Daoy (cell line): ENCODE measurements at regions not wholly inside any gene's neighbourhood (a gene's known extent, or its start where the extent isn't known, plus 50 kb on each side); places are given as distances from the start of the nearest gene placed in this dataset.

Experiments used
- DNase-seq: peaks from one replicate; pipeline ENCODE4 v3.0.0-alpha.2; 2015; ENCODE audit warnings: low read depth

- no peak for DNase-seq
These were observed 50.6 kb upstream of the YWHAQ start for GRCh38 chr2:9681427-9681817.

GRCh38 chr2:9685637-9686036 is 54.8 kb upstream of the YWHAQ start:
- no peak for DNase-seq

GRCh38 chr2:9686061-9686460 is 55.3 kb upstream of the YWHAQ start:
- DNase-seq: no peak

- no peak for DNase-seq
These were observed 59.5 kb upstream of the YWHAQ start for GRCh38 chr2:9690252-9690651.

- DNase-seq: no peak
These were observed 60.1 kb upstream of the YWHAQ start for GRCh38 chr2:9690716-9691498.

GRCh38 chr2:9692456-9693195 is 61.8 kb upstream of the YWHAQ start:
- peak; percentile 70 for DNase-seq

- peak; percentile 85 for DNase-seq
These were observed 62.3 kb upstream of the YWHAQ start for GRCh38 chr2:9693196-9693491.

GRCh38 chr2:9693646-9694045 is 62.8 kb upstream of the YWHAQ start:
- no peak for DNase-seq

GRCh38 chr2:9694661-9695234 is 64.0 kb upstream of the YWHAQ start:
- DNase-seq: no peak

GRCh38 chr2:9695941-9696340 is 65.1 kb upstream of the YWHAQ start:
- DNase-seq: no peak

- no peak for DNase-seq
These were observed 65.9 kb upstream of the YWHAQ start for GRCh38 chr2:9696731-9697130.

GRCh38 chr2:9697909-9698308 is 67.1 kb upstream of the YWHAQ start:
- no peak for DNase-seq

GRCh38 chr2:9699139-9700108 is 68.6 kb upstream of the YWHAQ start:
- DNase-seq: peak; percentile 57

- DNase-seq: no peak
These were observed 69.3 kb upstream of the YWHAQ start for GRCh38 chr2:9700109-9700495.

- DNase-seq: no peak
These were observed 71.8 kb upstream of the YWHAQ start for GRCh38 chr2:9702604-9703084.

- peak; percentile 99 for DNase-seq
These were observed 72.4 kb upstream of the YWHAQ start for GRCh38 chr2:9703085-9703678.

GRCh38 chr2:9703701-9704221 is 73.0 kb upstream of the YWHAQ start:
- peak; percentile 90 for DNase-seq

- no peak for DNase-seq
These were observed 73.8 kb upstream of the YWHAQ start for GRCh38 chr2:9704600-9704999.

GRCh38 chr2:9705196-9705595 is 74.4 kb upstream of the YWHAQ start:
- no peak for DNase-seq

GRCh38 chr2:9707008-9707407 is 76.2 kb upstream of the YWHAQ start:
- no peak for DNase-seq

GRCh38 chr2:9707611-9708160 is 76.9 kb upstream of the YWHAQ start:
- DNase-seq: no peak
